ENCODE measurements at regions not wholly inside any gene's neighbourhood (a gene's known extent, or its start where the extent isn't known, plus 50 kb on each side); places are given as distances from the start of the nearest gene placed in this dataset.

DNA sequence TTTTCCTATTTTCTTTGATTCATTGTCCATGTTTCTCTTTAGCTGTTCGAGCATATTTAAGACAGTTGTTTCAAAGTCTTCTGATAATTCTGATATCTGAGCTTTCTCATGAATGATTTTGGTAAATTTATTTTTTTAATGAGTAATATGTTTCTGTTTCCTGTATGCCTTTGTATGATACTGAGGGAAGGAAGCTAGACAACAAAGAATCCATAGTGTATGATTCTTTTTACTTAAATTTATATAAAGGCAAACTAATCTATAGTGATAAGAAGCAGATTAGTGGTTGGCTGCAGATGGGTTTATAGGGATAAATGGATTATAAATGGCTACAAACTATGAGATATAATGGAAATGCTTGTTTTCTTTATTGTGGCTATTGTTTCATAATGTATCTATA, 352.7 kb upstream of the CDH2 start:
- TF ChIP-seq GATA2 (IDR thresholded peaks at IDR 0.05; ENCODE audit: low read depth, low read length) (no peak), GATA3 (IDR thresholded peaks at IDR 0.05; ENCODE audit: low read depth, low read length) (no peak)

Data from SH-SY5Y (cell line).